Peyer's patch (tissue), 4 donors: ENCODE measurements at regions not wholly inside any gene's neighbourhood (a gene's known extent, or its start where the extent isn't known, plus 50 kb on each side); places are given as distances from the start of the nearest gene placed in this dataset.

Source experiments
- DNase-seq, 3 donors: peaks; one replicate each; pipeline ENCODE4 v3.0.0-alpha.2; 2017 to 2019
- H3K27ac ChIP-seq, 4 donors: fragments of 200-600 bp; sonication (generic); one replicate each; pipeline ENCODE4 v1.5.1; 2016 to 2019
- H3K27me3 ChIP-seq, 2 donors: fragments of 200-600 bp; sonication (generic); one replicate each; pipeline ENCODE4 v1.5.1; 2019
- H3K36me3 ChIP-seq, 3 donors: fragments of 200-600 bp; sonication (generic); one replicate each; pipeline ENCODE4 v1.5.1; 2016 to 2019
- H3K4me1 ChIP-seq, 4 donors: fragments of 200-600 bp; sonication (generic); one replicate each; pipeline ENCODE4 v1.5.1; 2016 to 2019
- H3K4me3 ChIP-seq, 4 donors: fragments of 200-600 bp; sonication (generic); 1 replicate in 3 of 4; 2 replicates in 1 of 4; pipeline ENCODE4 v1.5.1; 2016 to 2019; ENCODE audit warnings: mild to moderate bottlenecking in 1 of 4
- H3K9me3 ChIP-seq, 4 donors: fragments of 200-600 bp; sonication (generic); one replicate each; pipeline ENCODE4 v1.5.1; 2016 to 2019; ENCODE audit warnings: mild to moderate bottlenecking in 1 of 4
- POLR2A ChIP-seq, 2 donors: fragments of 450-650 bp; IDR thresholded peaks; one replicate each; pipeline ENCODE4 v1.5.1; 2017; ENCODE audit warnings: antibody characterized with exemption in 2 of 2, mild to moderate bottlenecking in 2 of 2, moderate library complexity in 2 of 2
- TF ChIP-seq, protein P1 (sequence below), 6 experiments: fragments of 450-650 bp in 4 of 6; fragments of 200-600 bp in 2 of 6; sonication (generic) in 1 of 6; IDR thresholded peaks; one replicate each; pipeline ENCODE4 v1.5.1; 2017 to 2019; ENCODE audit warnings: antibody characterized with exemption in 6 of 6, mild to moderate bottlenecking in 3 of 6, moderate library complexity in 1 of 6

DNA sequence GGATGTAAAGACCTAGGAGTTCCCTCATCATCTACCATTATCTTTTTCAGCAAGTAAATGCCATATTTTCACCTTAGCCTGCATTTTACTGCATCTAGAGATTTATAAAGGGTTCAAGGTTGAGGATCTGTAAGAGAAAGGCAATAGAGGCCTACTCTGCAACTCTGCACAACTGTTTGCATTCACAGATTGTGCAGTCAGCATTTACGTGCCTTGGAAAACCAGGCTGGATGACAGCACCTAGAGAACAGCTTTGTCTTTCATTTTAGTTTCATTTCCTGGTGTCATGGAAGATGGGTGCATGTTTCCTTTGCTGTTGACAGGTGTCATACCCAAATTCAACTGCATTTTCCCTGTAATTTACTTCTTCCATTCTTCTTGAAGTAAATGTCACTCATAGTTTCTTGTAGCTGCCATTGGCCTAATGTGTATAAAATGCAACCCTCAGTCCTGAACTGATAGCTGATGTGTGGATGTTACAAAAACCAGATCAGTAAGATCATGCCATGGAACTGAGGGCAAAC lies 817.5 kb downstream of the SQOR start:
- no peak for TF ChIP-seq POLR2A (IDR thresholded peaks at IDR 0.05)
- TF ChIP-seq, protein P1, sequence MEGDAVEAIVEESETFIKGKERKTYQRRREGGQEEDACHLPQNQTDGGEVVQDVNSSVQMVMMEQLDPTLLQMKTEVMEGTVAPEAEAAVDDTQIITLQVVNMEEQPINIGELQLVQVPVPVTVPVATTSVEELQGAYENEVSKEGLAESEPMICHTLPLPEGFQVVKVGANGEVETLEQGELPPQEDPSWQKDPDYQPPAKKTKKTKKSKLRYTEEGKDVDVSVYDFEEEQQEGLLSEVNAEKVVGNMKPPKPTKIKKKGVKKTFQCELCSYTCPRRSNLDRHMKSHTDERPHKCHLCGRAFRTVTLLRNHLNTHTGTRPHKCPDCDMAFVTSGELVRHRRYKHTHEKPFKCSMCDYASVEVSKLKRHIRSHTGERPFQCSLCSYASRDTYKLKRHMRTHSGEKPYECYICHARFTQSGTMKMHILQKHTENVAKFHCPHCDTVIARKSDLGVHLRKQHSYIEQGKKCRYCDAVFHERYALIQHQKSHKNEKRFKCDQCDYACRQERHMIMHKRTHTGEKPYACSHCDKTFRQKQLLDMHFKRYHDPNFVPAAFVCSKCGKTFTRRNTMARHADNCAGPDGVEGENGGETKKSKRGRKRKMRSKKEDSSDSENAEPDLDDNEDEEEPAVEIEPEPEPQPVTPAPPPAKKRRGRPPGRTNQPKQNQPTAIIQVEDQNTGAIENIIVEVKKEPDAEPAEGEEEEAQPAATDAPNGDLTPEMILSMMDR (IDR thresholded peaks at IDR 0.05), result no peak
- no peaks in the 10 kb centered on the region for H3K4me1 ChIP-seq

DNA sequence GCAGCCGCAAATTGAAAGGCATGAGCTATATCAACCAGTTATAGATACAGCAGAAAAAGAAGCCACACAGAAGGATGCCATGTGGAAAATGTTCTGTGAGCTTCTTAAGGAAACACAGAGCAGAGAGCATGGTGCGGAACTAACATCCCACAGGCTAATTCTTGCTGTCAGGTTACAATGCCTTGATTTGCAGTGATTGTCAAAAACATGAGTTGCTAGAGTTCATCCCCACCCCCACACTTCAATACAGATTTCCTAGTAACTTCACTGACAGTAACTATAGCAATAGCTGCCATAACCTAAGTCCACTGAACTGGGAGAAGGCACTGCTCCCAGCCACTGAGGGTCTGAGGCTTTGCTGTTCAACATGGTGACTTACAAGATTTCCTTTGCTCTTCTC lies 821.6 kb downstream of the SQOR start:
- no peaks in the 10 kb centered on the region for H3K36me3 ChIP-seq
- no peaks in the 10 kb centered on the region for H3K27me3 ChIP-seq
- H3K4me3 ChIP-seq, result no peak overlapping the region
- H3K4me1 ChIP-seq, result no peaks in the 10 kb centered on the region
- H3K9me3 ChIP-seq, result no peaks in the 10 kb centered on the region
- no peak overlapping the region for H3K27ac ChIP-seq
- DNase-seq, result no peak
- TF ChIP-seq, protein P1 (IDR thresholded peaks at IDR 0.05), result no peak
- no peak for TF ChIP-seq POLR2A (IDR thresholded peaks at IDR 0.05)

More for the DNA sequence above, 817.5 kb downstream of the SQOR start:
- Histone ChIP-seq H3K27ac (no peak overlapping the region), H3K4me3 (no peak overlapping the region), H3K9me3 (no peaks in the 10 kb centered on the region), H3K27me3 (no peaks in the 10 kb centered on the region), H3K36me3 (no peaks in the 10 kb centered on the region)
- DNase-seq, result no peak

DNA sequence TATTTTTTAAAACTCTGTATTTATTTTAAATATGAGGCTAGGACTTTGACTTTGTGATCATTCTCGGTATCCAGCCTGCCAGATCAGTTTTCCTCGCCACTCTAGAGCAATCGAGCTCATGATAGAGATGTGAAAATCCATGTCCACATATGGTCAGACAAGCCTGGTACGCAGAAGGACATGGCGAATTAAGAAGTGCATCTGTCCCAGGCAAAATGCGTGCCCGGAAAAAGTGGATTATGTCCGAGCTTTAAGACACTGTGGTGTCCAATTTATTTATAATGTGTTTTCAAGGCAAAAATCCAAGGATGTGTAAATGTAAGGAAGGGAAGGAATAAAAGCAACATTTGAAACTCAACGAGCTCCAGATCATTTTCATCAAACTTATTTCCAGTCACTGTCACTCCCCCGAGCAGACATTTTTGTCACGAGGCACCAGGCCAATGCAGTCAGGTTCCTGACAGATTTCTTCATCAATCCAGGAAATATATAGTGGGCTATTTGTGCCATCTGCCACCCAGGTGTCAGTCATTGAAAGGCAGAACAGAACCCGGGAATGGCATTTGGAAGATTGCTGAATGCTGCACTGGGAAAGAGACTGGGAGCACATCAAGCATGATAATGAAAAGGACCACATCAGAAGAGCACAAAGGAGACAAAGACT lies 825.7 kb downstream of the SQOR start:
- Histone ChIP-seq H3K27me3 (no peaks in the 10 kb centered on the region), H3K27ac (no peak overlapping the region), H3K9me3 (no peaks in the 10 kb centered on the region), H3K4me3 (no peak overlapping the region), H3K4me1 (no peaks in the 10 kb centered on the region), H3K36me3 (no peaks in the 10 kb centered on the region)
- DNase-seq, result no peak
- TF ChIP-seq, protein P1 (IDR thresholded peaks at IDR 0.05), result no peak
- TF ChIP-seq POLR2A (IDR thresholded peaks at IDR 0.05), result no peak

DNA sequence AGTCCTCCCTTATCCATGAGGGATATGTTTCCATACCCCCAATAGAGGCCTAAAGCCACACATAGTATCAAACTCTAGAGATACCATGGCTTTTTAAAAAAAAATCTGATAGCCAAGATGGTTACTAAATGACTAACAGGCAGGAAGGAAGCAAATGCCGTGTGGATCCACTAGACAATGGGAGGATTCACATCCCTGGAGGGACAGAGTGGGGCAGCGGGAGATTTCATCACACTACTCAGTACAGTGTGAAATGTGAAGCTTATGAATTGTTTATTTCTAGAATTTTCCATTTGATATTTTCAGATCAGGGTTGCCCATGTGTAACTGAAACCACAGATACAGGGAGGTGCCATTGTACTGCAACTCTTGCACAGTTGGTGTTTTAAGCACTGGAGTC lies 826.6 kb downstream of the SQOR start:
- DNase-seq, result no peak
- Histone ChIP-seq H3K36me3 (no peaks in the 10 kb centered on the region), H3K27me3 (no peaks in the 10 kb centered on the region), H3K4me1 (no peaks in the 10 kb centered on the region), H3K9me3 (no peaks in the 10 kb centered on the region), H3K4me3 (no peak overlapping the region), H3K27ac (no peak overlapping the region)
- TF ChIP-seq, protein P1 (IDR thresholded peaks at IDR 0.05), result no peak
- TF ChIP-seq POLR2A (IDR thresholded peaks at IDR 0.05), result no peak

DNA sequence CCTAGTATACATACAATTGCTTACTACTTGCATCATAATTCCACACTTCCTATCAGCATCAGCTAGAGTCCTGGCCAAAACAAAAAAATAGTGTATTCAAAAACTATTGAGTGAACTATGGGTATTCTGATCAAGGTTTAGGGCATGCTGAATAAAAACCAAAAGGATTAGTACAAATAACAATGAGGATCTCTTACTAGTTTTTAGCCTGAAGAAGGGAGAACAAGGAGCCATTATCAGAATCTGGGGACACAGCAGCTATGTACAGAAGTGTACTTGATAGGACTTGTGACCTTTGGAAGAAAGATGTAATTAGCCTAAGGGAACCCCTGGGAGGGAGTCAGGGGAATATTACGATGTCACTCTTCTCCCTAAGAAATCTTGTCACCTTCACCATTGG lies 832.2 kb downstream of the SQOR start:
- no peak for TF ChIP-seq POLR2A (IDR thresholded peaks at IDR 0.05)
- TF ChIP-seq, protein P1 (IDR thresholded peaks at IDR 0.05), result no peak
- Histone ChIP-seq H3K36me3 (no peaks in the 10 kb centered on the region), H3K27me3 (no peaks in the 10 kb centered on the region), H3K4me3 (no peak overlapping the region), H3K4me1 (no peaks in the 10 kb centered on the region), H3K9me3 (no peaks in the 10 kb centered on the region), H3K27ac (no peak overlapping the region)
- DNase-seq, result no peak
